H9 (cell line): ENCODE measurements at regions not wholly inside any gene's neighbourhood (a gene's known extent, or its start where the extent isn't known, plus 50 kb on each side); places are given as distances from the start of the nearest gene placed in this dataset.

Source experiments
- DNase-seq: peaks from one replicate; pipeline ENCODE4 v3.0.0-alpha.2; 2017
- H2AFZ ChIP-seq: one replicate; pipeline ENCODE4 v1.6.1; 2013; ENCODE audit warnings: mild to moderate bottlenecking, low read length, control low read depth, moderate library complexity
- H2AK5ac ChIP-seq: 2 replicates; pipeline ENCODE4 v1.6.1; 2013; ENCODE audit warnings: low read length, control low read depth, mixed read lengths; ENCODE audit not compliant: insufficient read length
- H2BK120ac ChIP-seq: one replicate; pipeline ENCODE4 v1.6.1; 2013; ENCODE audit warnings: low read depth, mild to moderate bottlenecking, low read length, control low read depth, inconsistent platforms; ENCODE audit not compliant: poor library complexity, severe bottlenecking
- H2BK12ac ChIP-seq: 2 replicates; pipeline ENCODE4 v1.6.1; 2013; ENCODE audit warnings: low read length, control low read depth, mixed read lengths, low read depth; ENCODE audit not compliant: insufficient read length
- H2BK15ac ChIP-seq: 2 replicates; pipeline ENCODE4 v1.6.1; 2013; ENCODE audit warnings: low read depth, low read length, control low read depth
- H2BK20ac ChIP-seq: one replicate; pipeline ENCODE4 v1.6.1; 2013; ENCODE audit warnings: low read depth, mild to moderate bottlenecking, low read length, control low read depth, inconsistent platforms; ENCODE audit not compliant: poor library complexity, severe bottlenecking
- H2BK5ac ChIP-seq: 2 replicates; pipeline ENCODE4 v1.6.1; 2013; ENCODE audit warnings: low read length, control low read depth, mixed read lengths; ENCODE audit not compliant: insufficient read length
- H3K14ac ChIP-seq: 2 replicates; pipeline ENCODE4 v1.6.1; 2013; ENCODE audit warnings: low read length, control low read depth; ENCODE audit not compliant: insufficient read depth
- H3K18ac ChIP-seq: 2 replicates; pipeline ENCODE4 v1.6.1; 2013; ENCODE audit warnings: low read depth, mild to moderate bottlenecking, mixed read lengths, low read length, control low read depth; ENCODE audit not compliant: insufficient read length
- H3K23ac ChIP-seq: 2 replicates; pipeline ENCODE4 v1.6.1; 2013; ENCODE audit warnings: low read length, control low read depth, mixed read lengths, low read depth; ENCODE audit not compliant: insufficient read length
- H3K23me2 ChIP-seq: 2 replicates; pipeline ENCODE4 v1.6.1; 2013; ENCODE audit warnings: low read depth, mild to moderate bottlenecking, mixed read lengths, low read length, control low read depth; ENCODE audit not compliant: insufficient read length, poor library complexity, severe bottlenecking
- H3K27ac ChIP-seq: 2 replicates; pipeline ENCODE4 v1.5.1; 2013; ENCODE audit warnings: low read length, control low read depth, mixed read lengths, low read depth; ENCODE audit not compliant: insufficient read length
- H3K27me3 ChIP-seq: 2 replicates; pipeline ENCODE4 v1.6.1; 2013; ENCODE audit warnings: low read length, control low read depth, inconsistent platforms; ENCODE audit not compliant: insufficient read depth
- H3K4ac ChIP-seq: 2 replicates; pipeline ENCODE4 v1.6.1; 2013; ENCODE audit warnings: low read depth, mild to moderate bottlenecking, control low read depth, inconsistent platforms, low read length, moderate library complexity
- H3K4me1 ChIP-seq: 2 replicates; pipeline ENCODE4 v1.6.1; 2013; ENCODE audit warnings: low read length, control low read depth, inconsistent platforms; ENCODE audit not compliant: insufficient read depth
- H3K4me2 ChIP-seq: 2 replicates; pipeline ENCODE4 v1.6.1; 2013; ENCODE audit warnings: low read length, control low read depth, mixed read lengths; ENCODE audit not compliant: insufficient read length, insufficient read depth
- H3K56ac ChIP-seq: 2 replicates; pipeline ENCODE4 v1.6.1; 2013; ENCODE audit warnings: low read depth, mild to moderate bottlenecking, mixed read lengths, low read length, control low read depth; ENCODE audit not compliant: insufficient read length
- H3K79me1 ChIP-seq: 2 replicates; pipeline ENCODE4 v1.6.1; 2013; ENCODE audit warnings: low read depth, mild to moderate bottlenecking, moderate library complexity, low read length, control low read depth, inconsistent platforms; ENCODE audit not compliant: insufficient read depth, poor library complexity, severe bottlenecking
- H3K79me2 ChIP-seq: 2 replicates; pipeline ENCODE4 v1.6.1; 2013; ENCODE audit warnings: low read length, control low read depth, inconsistent platforms; ENCODE audit not compliant: insufficient read depth
- H3K9ac ChIP-seq: 2 replicates; pipeline ENCODE4 v1.6.1; 2013; ENCODE audit warnings: low read length, control low read depth, mixed read lengths; ENCODE audit not compliant: insufficient read length; ENCODE audit errors: extremely low read depth
- H3K9me3 ChIP-seq: one replicate; pipeline ENCODE4 v1.6.1; 2013; ENCODE audit warnings: low read depth, low read length, inconsistent platforms; ENCODE audit not compliant: control insufficient read depth
- H3T11ph ChIP-seq: one replicate; pipeline ENCODE4 v1.6.1; 2013; ENCODE audit warnings: mild to moderate bottlenecking, low read length, control low read depth, inconsistent platforms
- H4K20me1 ChIP-seq: one replicate; pipeline ENCODE4 v1.6.1; 2013; ENCODE audit not compliant: control insufficient read depth, insufficient read length, insufficient read depth
- H4K5ac ChIP-seq: 2 replicates; pipeline ENCODE4 v1.6.1; 2013; ENCODE audit warnings: low read depth, mild to moderate bottlenecking, mixed read lengths, low read length, control low read depth; ENCODE audit not compliant: insufficient read length
- H4K8ac ChIP-seq: replicated peaks from 2 replicates; pipeline ENCODE4 v1.6.1; 2013; ENCODE audit warnings: low read length, control low read depth, mixed read lengths, low read depth; ENCODE audit not compliant: insufficient read length
- H4K91ac ChIP-seq: 2 replicates; pipeline ENCODE4 v1.6.1; 2013; ENCODE audit warnings: low read depth, mild to moderate bottlenecking, moderate library complexity, mixed read lengths, low read length, control low read depth; ENCODE audit not compliant: insufficient read length
- H3K27ac Mint-ChIP-seq, 3 experiments: 2 replicates in 2 of 3; 3 replicates in 1 of 3; pipeline ENCODE4 v1.8.0; 2020 to 2021; ENCODE audit warnings: mixed read lengths in 3 of 3, mild to moderate bottlenecking in 1 of 3, moderate library complexity in 1 of 3
- H3K27me3 Mint-ChIP-seq: 2 replicates; pipeline ENCODE4 v1.8.0; 2021; ENCODE audit warnings: low read depth, mild to moderate bottlenecking, moderate library complexity, mixed read lengths
- H3K36me3 Mint-ChIP-seq, 3 experiments: 2 replicates in 2 of 3; 3 replicates in 1 of 3; pipeline ENCODE4 v1.8.0; 2020 to 2021; ENCODE audit warnings: low read depth in 3 of 3, mixed read lengths in 3 of 3; ENCODE audit not compliant: insufficient read depth in 1 of 3
- H3K4me1 Mint-ChIP-seq, 2 experiments: 2 replicates each; pipeline ENCODE4 v1.8.0; 2020; ENCODE audit warnings: mixed read lengths in 2 of 2
- H3K4me3 Mint-ChIP-seq, 2 experiments: 2 replicates in 1 of 2; 3 replicates in 1 of 2; pipeline ENCODE4 v1.8.0; 2020 to 2021; ENCODE audit warnings: mild to moderate bottlenecking in 2 of 2, mixed read lengths in 2 of 2, moderate library complexity in 1 of 2
- H3K9me3 Mint-ChIP-seq, 2 experiments: 2 replicates in 1 of 2; 3 replicates in 1 of 2; pipeline ENCODE4 v1.8.0; 2020; ENCODE audit warnings: mild to moderate bottlenecking in 2 of 2, mixed read lengths in 2 of 2, moderate library complexity in 1 of 2
- CTCF ChIP-seq: fragments of 200-600 bp; sonication (generic); conservative IDR thresholded peaks from 3 replicates; pipeline ENCODE4 v1.8.0; 2021; ENCODE audit warnings: antibody characterized with exemption, mild to moderate bottlenecking
- WGBS: extraction: QIAGEN DNeasy Blood & Tissue Kit; methylation state at CpG from one replicate; pipeline ENCODE4 v1.1.7; 2013; ENCODE audit warnings: missing lambda C conversion rate, low lambda C conversion rate, mixed read lengths; ENCODE audit not compliant: insufficient read length; ENCODE audit errors: extremely low coverage; 5-methylcytosine and 5-hydroxymethylcytosine counted together

GRCh38 chr9:129430940-129431643 lies 189.8 kb downstream of the C9orf50 start:
- H3K36me3 Mint-ChIP-seq: no peaks in the 10 kb centered on the region; a peak in 1 of 7 replicates
- H2BK15ac ChIP-seq: no peak overlapping the region
- no peak overlapping the region for H2BK12ac ChIP-seq
- no peak overlapping the region for H2AFZ ChIP-seq
- no peak overlapping the region for H2BK120ac ChIP-seq
- H3K18ac ChIP-seq: no peak overlapping the region
- no peak for TF ChIP-seq CTCF
- no peaks in the 10 kb centered on the region for H3K9me3 Mint-ChIP-seq
- H3K4me1 ChIP-seq: no peaks in the 10 kb centered on the region
- H3K56ac ChIP-seq: no peak overlapping the region
- no peak overlapping the region for H3K4ac ChIP-seq
- H4K5ac ChIP-seq: no peak overlapping the region
- H3K14ac ChIP-seq: no peak overlapping the region; the same call in 1 of the 2 replicates
- H3K4me2 ChIP-seq: no peak overlapping the region
- peaks cover 92% of the 10 kb centered on the region for H3K27me3 Mint-ChIP-seq
- H3K27ac Mint-ChIP-seq: no peak overlapping the region
- H3K27ac ChIP-seq: no peak overlapping the region
- H4K91ac ChIP-seq: no peak overlapping the region
- H2BK20ac ChIP-seq: no peak overlapping the region
- H3T11ph ChIP-seq: no peak overlapping the region
- no peaks in the 10 kb centered on the region for H4K20me1 ChIP-seq
- peaks cover 7% of the 10 kb centered on the region; the same call in 1 of the 2 replicates for H3K27me3 ChIP-seq
- no peak overlapping the region for H2AK5ac ChIP-seq
- no CpG with 5 or more reads among the region's 18 CpGs for WGBS
- no peak overlapping the region for H3K4me3 Mint-ChIP-seq
- H3K9me3 ChIP-seq: no peaks in the 10 kb centered on the region
- H3K9ac ChIP-seq: no peak overlapping the region
- no peaks in the 10 kb centered on the region for H3K79me1 ChIP-seq
- DNase-seq: no peak
- H3K23me2 ChIP-seq: no peaks in the 10 kb centered on the region
- peaks cover 9 to 36% of the 10 kb centered on the region in 2 experiments for H3K4me1 Mint-ChIP-seq
- no peak overlapping the region for H4K8ac ChIP-seq
- H3K79me2 ChIP-seq: no peaks in the 10 kb centered on the region
- no peak overlapping the region for H3K23ac ChIP-seq
- H2BK5ac ChIP-seq: no peak overlapping the region
